Astrocyte (in vitro differentiated cells and primary cell): ENCODE measurements at regions not wholly inside any gene's neighbourhood (a gene's known extent, or its start where the extent isn't known, plus 50 kb on each side); places are given as distances from the start of the nearest gene placed in this dataset.

Experiments
- CTCF ChIP-seq: IDR thresholded peaks from 2 replicates; pipeline ENCODE4 v1.5.1; 2011; ENCODE audit warnings: low read depth, mild to moderate bottlenecking, inconsistent platforms, low read length, moderate library complexity; ENCODE audit not compliant: insufficient read depth
- EZH2 ChIP-seq: IDR thresholded peaks from 2 replicates; pipeline ENCODE4 v1.6.1; 2012; ENCODE audit warnings: mild to moderate bottlenecking, low read length, inconsistent platforms; ENCODE audit not compliant: insufficient read depth

- TF ChIP-seq EZH2 = no peak
- no peak for TF ChIP-seq CTCF
Observed at GRCh38 chr1:177517546-177517945, 346.8 kb downstream of the BRINP2 start.
